ENCODE measurements at regions not wholly inside any gene's neighbourhood (a gene's known extent, or its start where the extent isn't known, plus 50 kb on each side); places are given as distances from the start of the nearest gene placed in this dataset.
A peak's percentile ranks its signal among the peaks of the same experiment; 100 is the strongest.
"Not testable (repeated sequence)": the region's sequence is repeated elsewhere in the genome, so short reads cannot be mapped to it uniquely, and the experiment has no call there.

- WGBS, 2 donors, result 68 to 70% methylated on average over 5 of the region's 5 CpGs
- no peak overlapping the region for H3K27ac ChIP-seq
- H3K4me1 ChIP-seq, result no peaks in the 10 kb centered on the region
- H3K9me3 ChIP-seq, result no peaks in the 10 kb centered on the region
- DNase-seq (ENCODE audit: low spot score in 2 of 2), result no peak
- TF ChIP-seq EP300 (IDR thresholded peaks at IDR 0.05), result no peak
- no peak for TF ChIP-seq POLR2A (IDR thresholded peaks at IDR 0.05)
- no peak for TF ChIP-seq CTCF (IDR thresholded peaks at IDR 0.05)
- no peaks in the 10 kb centered on the region for H3K36me3 ChIP-seq
- H3K27me3 ChIP-seq, result no peaks in the 10 kb centered on the region
- H3K4me3 ChIP-seq, result no peak overlapping the region
Observed at GRCh38 chr1:157370698-157371097, 181.6 kb downstream of the FCRL5 start.

DNA sequence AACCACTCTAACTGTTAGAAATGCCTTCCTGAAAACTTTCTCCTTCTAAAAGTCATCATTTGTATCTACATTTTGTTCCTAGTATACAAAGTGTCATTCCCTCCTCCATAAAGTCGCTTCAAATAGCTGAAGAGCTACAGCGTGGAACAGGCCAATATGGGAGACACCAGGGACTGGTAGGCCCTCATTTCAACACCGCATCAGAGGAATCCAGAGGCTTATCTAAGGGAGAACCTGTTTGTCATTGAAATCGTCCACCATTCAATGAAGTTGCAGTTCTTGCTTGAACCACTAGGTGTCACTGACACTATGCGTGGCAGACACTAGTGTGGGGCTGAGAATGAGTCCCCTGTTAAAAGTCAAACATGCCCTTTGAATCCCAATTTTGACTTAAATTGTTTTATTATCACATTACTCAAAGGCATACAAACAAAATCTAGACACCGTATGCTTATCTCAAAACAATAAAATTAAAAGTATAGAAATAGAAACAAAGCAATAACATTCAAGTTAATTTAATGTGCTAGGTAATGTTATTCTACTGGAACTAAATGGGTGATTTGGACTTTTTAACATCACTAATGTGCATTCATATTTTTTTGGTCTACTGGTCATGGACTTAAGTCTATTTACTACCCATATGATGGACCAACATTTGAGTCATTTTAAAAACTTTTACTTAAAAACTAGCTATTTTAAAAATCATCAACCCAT lies 182.3 kb downstream of the FCRL5 start:
- Histone ChIP-seq H3K27me3 (no peaks in the 10 kb centered on the region), H3K36me3 (no peaks in the 10 kb centered on the region), H3K4me1 (no peaks in the 10 kb centered on the region), H3K27ac (no peak overlapping the region), H3K4me3 (no peak overlapping the region), H3K9me3 (no peaks in the 10 kb centered on the region)
- no peak for TF ChIP-seq POLR2A (IDR thresholded peaks at IDR 0.05)
- peak; percentile 56 to 91 (median 88) for TF ChIP-seq CTCF (IDR thresholded peaks at IDR 0.05)
- no peak for TF ChIP-seq EP300 (IDR thresholded peaks at IDR 0.05)
- 5 to 6% methylated on average over 6 of the region's 6 CpGs for WGBS, 2 donors
- DNase-seq (ENCODE audit: low spot score in 2 of 2), result peak in 1 of 2 donors; percentile 77

- H3K4me3 ChIP-seq; H3K9me3 ChIP-seq; H3K4me1 ChIP-seq; H3K27me3 ChIP-seq; DNase-seq (ENCODE audit: low spot score in 2 of 2); H3K36me3 ChIP-seq; H3K27ac ChIP-seq: not testable (repeated sequence)
- WGBS, 2 donors, result 67 to 78% methylated on average over 1 of the region's 1 CpG
Observed at GRCh38 chr1:157368941-157369340, 183.4 kb downstream of the FCRL5 start.

DNA sequence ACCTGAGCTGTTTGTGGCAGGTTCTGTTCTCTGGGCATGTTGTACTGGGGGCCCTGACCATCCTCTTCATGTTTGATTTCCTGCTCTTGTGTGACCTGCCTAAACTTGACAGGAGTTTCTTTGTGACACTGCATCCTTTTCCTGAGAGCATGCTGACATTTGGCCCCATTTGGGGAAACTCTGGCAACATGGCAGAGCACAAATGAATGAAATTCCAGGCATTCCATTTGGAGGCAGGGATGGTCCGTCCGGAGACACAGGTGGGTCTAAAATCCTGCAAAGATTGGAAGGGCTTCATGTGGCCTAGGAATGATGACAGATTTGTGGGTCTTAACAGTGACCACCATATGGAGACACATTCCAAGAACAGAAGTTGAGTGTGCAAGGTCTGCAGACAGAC lies 184.0 kb downstream of the FCRL5 start:
- no peak for TF ChIP-seq CTCF (IDR thresholded peaks at IDR 0.05)
- TF ChIP-seq POLR2A (IDR thresholded peaks at IDR 0.05), result no peak
- no peak for TF ChIP-seq EP300 (IDR thresholded peaks at IDR 0.05)
- no peaks in the 10 kb centered on the region for H3K27me3 ChIP-seq
- no peak overlapping the region for H3K27ac ChIP-seq
- DNase-seq (ENCODE audit: low spot score in 2 of 2), result no peak
- H3K9me3 ChIP-seq, result no peaks in the 10 kb centered on the region
- 39 to 44% methylated on average over 2 of the region's 2 CpGs for WGBS, 2 donors
- H3K4me3 ChIP-seq, result no peak overlapping the region
- no peaks in the 10 kb centered on the region for H3K36me3 ChIP-seq
- no peaks in the 10 kb centered on the region for H3K4me1 ChIP-seq

DNA sequence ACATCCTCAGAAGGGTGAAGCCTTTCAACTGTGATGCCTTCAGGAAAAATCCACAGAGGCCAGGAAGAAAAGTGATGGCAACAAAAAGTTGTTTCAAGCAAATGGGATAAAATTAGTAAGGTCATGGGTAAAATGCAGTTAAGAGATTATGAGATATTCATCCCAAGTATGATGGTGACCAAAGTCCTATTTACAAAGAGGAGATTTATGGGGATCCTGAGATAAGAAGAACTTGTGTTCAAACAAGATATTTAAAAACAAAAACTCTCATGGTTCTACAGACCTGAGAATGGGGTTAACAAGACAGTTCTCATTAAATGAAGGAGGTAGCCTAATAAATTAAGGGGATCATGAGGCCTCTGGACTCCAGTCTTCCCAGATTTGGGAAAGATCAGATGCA lies 184.4 kb downstream of the FCRL5 start:
- no peaks in the 10 kb centered on the region for H3K36me3 ChIP-seq
- H3K27me3 ChIP-seq, result no peaks in the 10 kb centered on the region
- TF ChIP-seq POLR2A (IDR thresholded peaks at IDR 0.05) (no peak), CTCF (IDR thresholded peaks at IDR 0.05) (no peak), EP300 (IDR thresholded peaks at IDR 0.05) (no peak)
- no peaks in the 10 kb centered on the region for H3K4me1 ChIP-seq
- no peaks in the 10 kb centered on the region for H3K9me3 ChIP-seq
- no peak for DNase-seq (ENCODE audit: low spot score in 2 of 2)
- H3K27ac ChIP-seq, result no peak overlapping the region
- no peak overlapping the region for H3K4me3 ChIP-seq

Data from tibial nerve (tissue), 4 donors.